Transverse colon (tissue), 4 donors: ENCODE measurements at regions not wholly inside any gene's neighbourhood (a gene's known extent, or its start where the extent isn't known, plus 50 kb on each side); places are given as distances from the start of the nearest gene placed in this dataset.

Source experiments
- CTCF ChIP-seq, 5 experiments: fragments of 200-600 bp in 3 of 5; fragments of 450-650 bp in 2 of 5; sonication (generic) in 3 of 5; IDR thresholded peaks; 1 replicate in 2 of 5; 2 replicates in 3 of 5; pipeline ENCODE4 v1.5.1; 2016 to 2017; ENCODE audit warnings: antibody characterized with exemption in 5 of 5, inconsistent platforms in 3 of 5, mild to moderate bottlenecking in 2 of 5, moderate library complexity in 1 of 5
- EP300 ChIP-seq: sonication (generic); formaldehyde crosslinking; IDR thresholded peaks from one replicate; pipeline ENCODE4 v1.6.1; 2017; ENCODE audit warnings: antibody characterized with exemption, low read depth
- POLR2A ChIP-seq: fragments of 450-650 bp; IDR thresholded peaks from one replicate; pipeline ENCODE4 v1.6.1; 2016; ENCODE audit warnings: antibody characterized with exemption, mild to moderate bottlenecking, moderate library complexity
- POLR2AphosphoS5 ChIP-seq, 3 donors: sonication (generic); formaldehyde crosslinking; IDR thresholded peaks; one replicate each; pipeline ENCODE4 v1.6.1; 2016; ENCODE audit warnings: antibody characterized with exemption in 3 of 3

DNA sequence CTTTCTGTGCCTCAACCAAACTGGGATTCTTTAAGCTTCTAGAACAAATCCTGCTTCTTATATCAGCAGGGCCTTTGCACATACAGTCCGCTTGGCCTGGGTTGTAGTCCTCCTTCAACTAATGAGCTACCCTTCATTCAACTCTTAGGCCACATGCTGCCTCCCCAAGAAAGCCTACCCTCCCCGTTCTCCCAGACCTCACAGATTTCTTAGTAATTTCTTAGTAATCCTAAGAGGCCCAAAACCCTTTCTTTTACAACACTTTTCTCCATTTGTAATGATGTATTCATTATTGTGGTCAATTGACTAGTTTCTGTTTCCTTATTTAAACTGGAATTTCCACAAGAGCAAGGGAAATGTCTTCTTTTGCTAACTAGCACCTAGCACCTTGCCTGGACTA lies 233.1 kb downstream of the PPP1R2C start:
- TF ChIP-seq EP300 (no peak), CTCF (IDR thresholded peaks at IDR 0.05) (no peak), POLR2AphosphoS5 (IDR thresholded peaks at IDR 0.05) (no peak), POLR2A (no peak)
